ENCODE measurements at regions not wholly inside any gene's neighbourhood (a gene's known extent, or its start where the extent isn't known, plus 50 kb on each side); places are given as distances from the start of the nearest gene placed in this dataset.

- Histone ChIP-seq H2BK15ac (ENCODE audit: low read length) (no peak overlapping the region), H2AFZ (ENCODE audit: low read length) (no peak overlapping the region), H2BK12ac (ENCODE audit: low read length) (no peak overlapping the region), H3K4me1 (ENCODE audit: control insufficient read depth in 2 of 2, insufficient read depth in 1 of 2, low read depth in 1 of 2, low read length in 2 of 2) (no peaks in the 10 kb centered on the region), H3K27me3 (ENCODE audit: control insufficient read depth in 3 of 3, insufficient read depth in 3 of 3, low read depth in 1 of 3, low read length in 3 of 3) (no peaks in the 10 kb centered on the region), H2BK120ac (ENCODE audit: low read depth, low read length) (no peak overlapping the region), H3K36me3 (replicated peaks in 1 of 2; ENCODE audit: control insufficient read depth in 2 of 2, insufficient read depth in 2 of 2, low read length in 2 of 2) (no peaks in the 10 kb centered on the region), H3K18ac (ENCODE audit: low read length) (no peak overlapping the region), H3K79me1 (ENCODE audit: low read depth, low read length) (no peaks in the 10 kb centered on the region), H3K23ac (ENCODE audit: low read depth, low read length, poor library complexity) (no peak overlapping the region), H3K14ac (ENCODE audit: low read length) (no peak overlapping the region), H3K4me2 (ENCODE audit: insufficient read depth, low read length, poor library complexity, severe bottlenecking) (no peak overlapping the region), H2AK5ac (ENCODE audit: low read depth, low read length) (no peak overlapping the region), H3K9ac (ENCODE audit: low read depth, low read length, poor library complexity) (no peak overlapping the region), H3K4ac (ENCODE audit: low read length) (no peak overlapping the region), H3K27ac (replicated peaks; ENCODE audit: low read length) (no peak overlapping the region), H2BK5ac (ENCODE audit: low read length) (no peak overlapping the region), H3K9me3 (replicated peaks in 1 of 2; ENCODE audit: control insufficient read depth in 2 of 2, insufficient read depth in 1 of 2, low read depth in 1 of 2, low read length in 2 of 2) (no peaks in the 10 kb centered on the region), H4K8ac (ENCODE audit: low read depth, low read length) (no peak overlapping the region), H3K4me3 (ENCODE audit: low read length in 2 of 2) (no peak overlapping the region), H4K91ac (ENCODE audit: low read depth, low read length, poor library complexity) (no peak overlapping the region)
- WGBS, 2 donors (ENCODE audit: extremely low coverage in 2 of 2, insufficient read length in 2 of 2, insufficient replicate concordance in 1 of 2): no CpG with 5 or more reads among the region's 1 CpG
- no peak for DNase-seq (ENCODE audit: low spot score)
Observed at GRCh38 chrX:42515939-42516338, 262.0 kb downstream of the PPP1R2C start.

GRCh38 chrX:42505016-42505415 is 272.9 kb downstream of the PPP1R2C start:
- DNase-seq (ENCODE audit: low spot score): no peak
- H3K27ac ChIP-seq (replicated peaks; ENCODE audit: low read length): no peak overlapping the region
- H3K14ac ChIP-seq (ENCODE audit: low read length): no peak overlapping the region
- no peaks in the 10 kb centered on the region for H3K36me3 ChIP-seq (replicated peaks in 1 of 2; ENCODE audit: control insufficient read depth in 2 of 2, insufficient read depth in 2 of 2, low read length in 2 of 2)
- no peak overlapping the region for H2BK120ac ChIP-seq (ENCODE audit: low read depth, low read length)
- no peak overlapping the region for H2AFZ ChIP-seq (ENCODE audit: low read length)
- H4K91ac ChIP-seq (ENCODE audit: low read depth, low read length, poor library complexity): no peak overlapping the region
- no peak overlapping the region for H2BK15ac ChIP-seq (ENCODE audit: low read length)
- H3K4me1 ChIP-seq (ENCODE audit: control insufficient read depth in 2 of 2, insufficient read depth in 1 of 2, low read depth in 1 of 2, low read length in 2 of 2): no peaks in the 10 kb centered on the region
- H3K4me3 ChIP-seq (ENCODE audit: low read length in 2 of 2): no peak overlapping the region
- no peak overlapping the region for H3K9ac ChIP-seq (ENCODE audit: low read depth, low read length, poor library complexity)
- H2BK12ac ChIP-seq (ENCODE audit: low read length): no peak overlapping the region
- H3K4me2 ChIP-seq (ENCODE audit: insufficient read depth, low read length, poor library complexity, severe bottlenecking): no peak overlapping the region
- no peaks in the 10 kb centered on the region for H3K79me1 ChIP-seq (ENCODE audit: low read depth, low read length)
- no peak overlapping the region for H4K8ac ChIP-seq (ENCODE audit: low read depth, low read length)
- H2BK5ac ChIP-seq (ENCODE audit: low read length): no peak overlapping the region
- no peak overlapping the region for H2AK5ac ChIP-seq (ENCODE audit: low read depth, low read length)
- H3K23ac ChIP-seq (ENCODE audit: low read depth, low read length, poor library complexity): no peak overlapping the region
- no peaks in the 10 kb centered on the region for H3K27me3 ChIP-seq (ENCODE audit: control insufficient read depth in 3 of 3, insufficient read depth in 3 of 3, low read depth in 1 of 3, low read length in 3 of 3)
- no peaks in the 10 kb centered on the region for H3K9me3 ChIP-seq (replicated peaks in 1 of 2; ENCODE audit: control insufficient read depth in 2 of 2, insufficient read depth in 1 of 2, low read depth in 1 of 2, low read length in 2 of 2)
- no peak overlapping the region for H3K18ac ChIP-seq (ENCODE audit: low read length)
- no peak overlapping the region for H3K4ac ChIP-seq (ENCODE audit: low read length)
- WGBS, 2 donors (ENCODE audit: extremely low coverage in 2 of 2, insufficient read length in 2 of 2, insufficient replicate concordance in 1 of 2): no CpG with 5 or more reads among the region's 7 CpGs

DNA sequence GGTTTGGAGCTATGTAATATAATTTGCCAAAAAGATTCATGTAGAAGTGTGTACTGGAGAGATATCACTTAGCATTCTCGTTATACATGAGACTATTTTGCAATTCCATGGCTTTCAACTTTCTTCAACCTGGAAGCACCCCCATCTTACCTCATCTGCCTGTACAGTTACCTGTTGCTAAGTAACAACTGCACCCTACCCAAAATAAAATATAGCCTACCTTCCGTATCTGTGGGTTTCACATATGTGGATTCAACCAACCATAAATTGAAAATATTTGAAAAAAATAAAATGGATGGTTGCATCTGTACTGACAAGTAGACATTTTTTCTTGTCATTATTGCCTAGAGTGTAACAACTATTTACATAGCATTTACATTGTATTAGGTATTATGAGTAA is 278.3 kb downstream of the PPP1R2C start:
- Histone ChIP-seq H2BK12ac (ENCODE audit: low read length) (no peak overlapping the region), H4K8ac (ENCODE audit: low read depth, low read length) (no peak overlapping the region), H2AFZ (ENCODE audit: low read length) (no peak overlapping the region), H3K27me3 (ENCODE audit: control insufficient read depth in 3 of 3, insufficient read depth in 3 of 3, low read depth in 1 of 3, low read length in 3 of 3) (no peaks in the 10 kb centered on the region), H3K14ac (ENCODE audit: low read length) (no peak overlapping the region), H2BK5ac (ENCODE audit: low read length) (no peak overlapping the region), H3K18ac (ENCODE audit: low read length) (no peak overlapping the region), H3K9me3 (replicated peaks in 1 of 2; ENCODE audit: control insufficient read depth in 2 of 2, insufficient read depth in 1 of 2, low read depth in 1 of 2, low read length in 2 of 2) (no peaks in the 10 kb centered on the region), H3K79me1 (ENCODE audit: low read depth, low read length) (no peaks in the 10 kb centered on the region), H3K4me2 (ENCODE audit: insufficient read depth, low read length, poor library complexity, severe bottlenecking) (no peak overlapping the region), H3K9ac (ENCODE audit: low read depth, low read length, poor library complexity) (no peak overlapping the region), H3K27ac (replicated peaks; ENCODE audit: low read length) (no peak overlapping the region), H3K4ac (ENCODE audit: low read length) (no peak overlapping the region), H3K4me3 (ENCODE audit: low read length in 2 of 2) (no peak overlapping the region), H2BK15ac (ENCODE audit: low read length) (no peak overlapping the region), H3K23ac (ENCODE audit: low read depth, low read length, poor library complexity) (no peak overlapping the region), H2BK120ac (ENCODE audit: low read depth, low read length) (no peak overlapping the region), H3K4me1 (ENCODE audit: control insufficient read depth in 2 of 2, insufficient read depth in 1 of 2, low read depth in 1 of 2, low read length in 2 of 2) (no peaks in the 10 kb centered on the region), H2AK5ac (ENCODE audit: low read depth, low read length) (no peak overlapping the region), H4K91ac (ENCODE audit: low read depth, low read length, poor library complexity) (no peak overlapping the region), H3K36me3 (replicated peaks in 1 of 2; ENCODE audit: control insufficient read depth in 2 of 2, insufficient read depth in 2 of 2, low read length in 2 of 2) (no peaks in the 10 kb centered on the region)
- no peak for DNase-seq (ENCODE audit: low spot score)
- no CpG with 5 or more reads among the region's 2 CpGs for WGBS, 2 donors (ENCODE audit: extremely low coverage in 2 of 2, insufficient read length in 2 of 2, insufficient replicate concordance in 1 of 2)

GRCh38 chrX:42497356-42497755 is 280.6 kb downstream of the PPP1R2C start:
- Histone ChIP-seq H3K4ac (ENCODE audit: low read length) (no peak overlapping the region), H3K9ac (ENCODE audit: low read depth, low read length, poor library complexity) (no peak overlapping the region), H3K27me3 (ENCODE audit: control insufficient read depth in 3 of 3, insufficient read depth in 3 of 3, low read depth in 1 of 3, low read length in 3 of 3) (no peaks in the 10 kb centered on the region), H3K18ac (ENCODE audit: low read length) (no peak overlapping the region), H2AFZ (ENCODE audit: low read length) (no peak overlapping the region), H3K79me1 (ENCODE audit: low read depth, low read length) (peaks cover under 1% of the 10 kb centered on the region), H3K9me3 (replicated peaks in 1 of 2; ENCODE audit: control insufficient read depth in 2 of 2, insufficient read depth in 1 of 2, low read depth in 1 of 2, low read length in 2 of 2) (no peaks in the 10 kb centered on the region), H2AK5ac (ENCODE audit: low read depth, low read length) (no peak overlapping the region), H2BK5ac (ENCODE audit: low read length) (no peak overlapping the region), H3K23ac (ENCODE audit: low read depth, low read length, poor library complexity) (no peak overlapping the region), H3K27ac (replicated peaks; ENCODE audit: low read length) (no peak overlapping the region), H3K14ac (ENCODE audit: low read length) (no peak overlapping the region), H3K36me3 (replicated peaks in 1 of 2; ENCODE audit: control insufficient read depth in 2 of 2, insufficient read depth in 2 of 2, low read length in 2 of 2) (no peaks in the 10 kb centered on the region), H4K91ac (ENCODE audit: low read depth, low read length, poor library complexity) (no peak overlapping the region), H3K4me2 (ENCODE audit: insufficient read depth, low read length, poor library complexity, severe bottlenecking) (no peak overlapping the region), H2BK120ac (ENCODE audit: low read depth, low read length) (no peak overlapping the region), H2BK15ac (ENCODE audit: low read length) (no peak overlapping the region), H3K4me1 (ENCODE audit: control insufficient read depth in 2 of 2, insufficient read depth in 1 of 2, low read depth in 1 of 2, low read length in 2 of 2) (no peaks in the 10 kb centered on the region), H2BK12ac (ENCODE audit: low read length) (no peak overlapping the region), H4K8ac (ENCODE audit: low read depth, low read length) (no peak overlapping the region), H3K4me3 (ENCODE audit: low read length in 2 of 2) (no peak overlapping the region)
- no CpG with 5 or more reads among the region's 4 CpGs for WGBS, 2 donors (ENCODE audit: extremely low coverage in 2 of 2, insufficient read length in 2 of 2, insufficient replicate concordance in 1 of 2)
- no peak for DNase-seq (ENCODE audit: low spot score)
